HFFc6 (cell line): ENCODE measurements at regions not wholly inside any gene's neighbourhood (a gene's known extent, or its start where the extent isn't known, plus 50 kb on each side); places are given as distances from the start of the nearest gene placed in this dataset.

Source experiments
- DNase-seq: peaks from one replicate; pipeline ENCODE4 v3.0.0-alpha.2; 2018
- H3K27ac Mint-ChIP-seq: 2 replicates; pipeline ENCODE4 v1.8.0; 2020; ENCODE audit warnings: mild to moderate bottlenecking, mixed read lengths
- H3K27me3 Mint-ChIP-seq: 2 replicates; pipeline ENCODE4 v1.8.0; 2021; ENCODE audit warnings: mild to moderate bottlenecking, moderate library complexity, mixed read lengths; ENCODE audit not compliant: insufficient read depth
- H3K36me3 Mint-ChIP-seq: 2 replicates; pipeline ENCODE4 v1.8.0; 2021; ENCODE audit warnings: low read depth, mixed read lengths
- H3K4me1 Mint-ChIP-seq: 2 replicates; pipeline ENCODE4 v1.8.0; 2020; ENCODE audit warnings: low read depth, mixed read lengths
- H3K4me3 Mint-ChIP-seq: 2 replicates; pipeline ENCODE4 v1.8.0; 2020; ENCODE audit warnings: mild to moderate bottlenecking, moderate library complexity, mixed read lengths
- H3K9me3 Mint-ChIP-seq: 2 replicates; pipeline ENCODE4 v1.8.0; 2020; ENCODE audit warnings: mild to moderate bottlenecking, mixed read lengths
- CTCF ChIP-seq: fragments of 200-600 bp; sonication (generic); IDR thresholded peaks from 2 replicates; pipeline ENCODE4 v1.5.0; 2021; ENCODE audit warnings: antibody characterized with exemption, mild to moderate bottlenecking

- Mint-ChIP-seq H3K36me3 (no peaks in the 10 kb centered on the region), H3K27ac (no peak overlapping the region), H3K9me3 (peaks cover 27% of the 10 kb centered on the region), H3K27me3 (no peaks in the 10 kb centered on the region), H3K4me3 (no peak overlapping the region), H3K4me1 (no peaks in the 10 kb centered on the region)
- TF ChIP-seq CTCF, result no peak
- no peak for DNase-seq
Observed at GRCh38 chr20:21820045-21820444, 114.6 kb downstream of the PAX1 start.

GRCh38 chr20:21812379-21812778 lies 106.9 kb downstream of the PAX1 start:
- no peak for DNase-seq
- Mint-ChIP-seq H3K4me3 (no peak overlapping the region), H3K36me3 (peaks cover 16% of the 10 kb centered on the region), H3K9me3 (peaks cover 55% of the 10 kb centered on the region), H3K27ac (no peak overlapping the region), H3K27me3 (peaks cover 5% of the 10 kb centered on the region), H3K4me1 (no peaks in the 10 kb centered on the region)
- TF ChIP-seq CTCF, result no peak

- Mint-ChIP-seq H3K36me3 (peaks cover 16% of the 10 kb centered on the region), H3K4me3 (no peak overlapping the region), H3K27me3 (peaks cover 5% of the 10 kb centered on the region)
Observed at GRCh38 chr20:21809961-21810523, 104.6 kb downstream of the PAX1 start.

GRCh38 chr20:21808863-21809664 lies 103.6 kb downstream of the PAX1 start:
- Mint-ChIP-seq H3K27me3 (peaks cover 5% of the 10 kb centered on the region), H3K4me3 (no peak overlapping the region), H3K4me1 (no peaks in the 10 kb centered on the region), H3K36me3 (peaks cover 16% of the 10 kb centered on the region), H3K27ac (no peak overlapping the region), H3K9me3 (peaks cover 75% of the 10 kb centered on the region)
- DNase-seq, result no peak
- TF ChIP-seq CTCF, result peak; percentile 55; the same call in 1 of the 2 replicates

More at GRCh38 chr20:21809961-21810523, 104.6 kb downstream of the PAX1 start:
- no peak overlapping the region for H3K27ac Mint-ChIP-seq
- no peaks in the 10 kb centered on the region for H3K4me1 Mint-ChIP-seq
- peaks cover 75% of the 10 kb centered on the region for H3K9me3 Mint-ChIP-seq
- no peak for DNase-seq
- no peak for TF ChIP-seq CTCF

- peaks cover 75% of the 10 kb centered on the region for H3K9me3 Mint-ChIP-seq
- H3K27me3 Mint-ChIP-seq, result peaks cover 5% of the 10 kb centered on the region
- no peak overlapping the region for H3K27ac Mint-ChIP-seq
- TF ChIP-seq CTCF, result no peak
- DNase-seq, result no peak
- peaks cover 16% of the 10 kb centered on the region for H3K36me3 Mint-ChIP-seq
- H3K4me3 Mint-ChIP-seq, result no peak overlapping the region
- no peaks in the 10 kb centered on the region for H3K4me1 Mint-ChIP-seq
Observed at GRCh38 chr20:21808139-21808538, 102.7 kb downstream of the PAX1 start.
